Hepatocyte (in vitro differentiated cells): ENCODE measurements at regions not wholly inside any gene's neighbourhood (a gene's known extent, or its start where the extent isn't known, plus 50 kb on each side); places are given as distances from the start of the nearest gene placed in this dataset.
"Not testable (repeated sequence)": the region's sequence is repeated elsewhere in the genome, so short reads cannot be mapped to it uniquely, and the experiment has no call there.

Source experiments
- DNase-seq: peaks from one replicate; pipeline ENCODE4 v3.0.0-alpha.2; 2016; ENCODE audit warnings: low spot score
- H2AFZ ChIP-seq: fragments of 200-600 bp; sonication (generic); 2 replicates; pipeline ENCODE4 v1.6.0; 2016; ENCODE audit warnings: antibody characterized with exemption, mild to moderate bottlenecking
- H3K27ac ChIP-seq: fragments of 200-600 bp; sonication (generic); 2 replicates; pipeline ENCODE4 v1.5.1; 2016; ENCODE audit warnings: mild to moderate bottlenecking
- H3K27me3 ChIP-seq: fragments of 200-600 bp; sonication (generic); 2 replicates; pipeline ENCODE4 v1.6.1; 2016
- H3K36me3 ChIP-seq: fragments of 200-600 bp; sonication (generic); replicated peaks from 2 replicates; pipeline ENCODE4 v1.5.1; 2016; ENCODE audit warnings: low read depth; ENCODE audit not compliant: insufficient read depth
- H3K4me1 ChIP-seq: fragments of 200-600 bp; sonication (generic); 2 replicates; pipeline ENCODE4 v1.5.1; 2016; ENCODE audit warnings: mild to moderate bottlenecking, moderate library complexity; ENCODE audit not compliant: insufficient read depth
- H3K4me2 ChIP-seq: fragments of 200-600 bp; sonication (generic); 2 replicates; pipeline ENCODE4 v1.6.0; 2016
- H3K4me3 ChIP-seq: fragments of 200-600 bp; sonication (generic); 2 replicates; pipeline ENCODE4 v1.5.1; 2016; ENCODE audit warnings: mild to moderate bottlenecking
- H3K79me2 ChIP-seq: fragments of 200-600 bp; sonication (generic); 2 replicates; pipeline ENCODE4 v1.6.0; 2017; ENCODE audit warnings: mild to moderate bottlenecking
- H3K9me2 ChIP-seq: fragments of 200-600 bp; sonication (generic); replicated peaks from 2 replicates; pipeline ENCODE4 v1.6.0; 2017; ENCODE audit warnings: mild to moderate bottlenecking; ENCODE audit not compliant: insufficient read depth
- H3K9me3 ChIP-seq: fragments of 200-600 bp; sonication (generic); 2 replicates; pipeline ENCODE4 v1.5.1; 2016; ENCODE audit warnings: low read depth, mild to moderate bottlenecking
- H4K20me1 ChIP-seq: fragments of 200-600 bp; sonication (generic); 2 replicates; pipeline ENCODE4 v1.6.0; 2016; ENCODE audit warnings: mild to moderate bottlenecking; ENCODE audit not compliant: insufficient read depth, poor library complexity, severe bottlenecking
- CTCF ChIP-seq: fragments of 200-600 bp; sonication (generic); IDR thresholded peaks from 2 replicates; pipeline ENCODE4 v1.5.1; 2016; ENCODE audit warnings: antibody characterized with exemption, mild to moderate bottlenecking; ENCODE audit not compliant: poor library complexity
- EZH2 ChIP-seq: fragments of 200-600 bp; sonication (generic); IDR thresholded peaks from 2 replicates; pipeline ENCODE4 v1.6.1; 2016; ENCODE audit warnings: antibody characterized with exemption, mild to moderate bottlenecking, borderline replicate concordance
- EZH2phosphoT487 ChIP-seq: fragments of 200-600 bp; sonication (generic); IDR thresholded peaks from one replicate; pipeline ENCODE4 v1.6.1; 2018; ENCODE audit warnings: antibody characterized with exemption, mild to moderate bottlenecking, low read depth, moderate library complexity; ENCODE audit not compliant: unreplicated experiment, severe bottlenecking
- WGBS: methylation state at CpG from one replicate; pipeline ENCODE4 v1.1.6; 2016; ENCODE audit warnings: low lambda C conversion rate; ENCODE audit errors: missing lambda C conversion rate; 5-methylcytosine and 5-hydroxymethylcytosine counted together

DNA sequence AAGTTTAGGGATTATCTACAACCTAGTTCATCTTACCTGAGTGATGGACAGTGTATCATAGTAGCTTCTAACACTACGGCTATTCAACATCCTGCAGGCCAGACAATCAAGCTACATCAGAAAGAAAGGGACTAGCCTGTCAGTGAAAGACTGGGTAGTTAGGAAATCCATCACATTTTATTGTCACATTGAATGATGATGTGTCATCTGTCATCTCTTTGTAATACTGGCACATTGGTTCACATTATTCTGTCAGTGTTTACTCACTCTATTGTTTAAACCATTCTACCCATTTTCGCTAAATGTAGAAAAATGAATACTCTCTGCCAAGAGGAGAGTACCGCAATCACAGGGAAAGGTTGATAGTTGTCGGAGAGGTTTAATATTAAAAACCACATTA lies 1155.8 kb downstream of the TUSC7 start:
- no peaks in the 10 kb centered on the region for H3K79me2 ChIP-seq
- H3K4me2 ChIP-seq, result no peak overlapping the region
- H3K4me3 ChIP-seq, result no peak overlapping the region
- H4K20me1 ChIP-seq, result no peaks in the 10 kb centered on the region
- H3K4me1 ChIP-seq, result no peaks in the 10 kb centered on the region
- no peaks in the 10 kb centered on the region for H3K36me3 ChIP-seq
- TF ChIP-seq EZH2 (no peak), EZH2phosphoT487 (no peak), CTCF (no peak)
- 96% methylated on average over 4 of the region's 4 CpGs for WGBS
- no peak overlapping the region for H2AFZ ChIP-seq
- no peaks in the 10 kb centered on the region for H3K27me3 ChIP-seq
- no peak for DNase-seq
- H3K9me2 ChIP-seq, result no peaks in the 10 kb centered on the region
- no peak overlapping the region for H3K27ac ChIP-seq
- no peaks in the 10 kb centered on the region for H3K9me3 ChIP-seq

DNA sequence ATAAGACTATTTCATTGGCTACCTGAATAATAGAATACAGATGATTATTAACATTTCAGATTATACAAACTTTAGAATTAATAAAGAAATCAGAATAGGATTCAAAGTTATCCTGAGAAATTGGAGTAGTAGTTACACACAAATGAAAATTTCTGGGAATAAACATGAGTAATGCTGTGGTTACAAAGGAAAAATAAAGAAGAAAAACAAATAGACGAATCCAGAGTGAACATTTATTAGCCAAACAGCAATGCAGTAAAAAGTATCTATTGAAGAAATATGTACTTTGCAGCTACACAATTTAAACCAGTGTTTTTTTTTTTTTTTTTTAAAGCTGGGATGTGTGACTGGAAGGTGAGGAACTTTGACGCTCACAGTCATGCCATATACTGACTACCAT lies 1159.2 kb downstream of the TUSC7 start:
- H3K4me3 ChIP-seq, result no peak overlapping the region
- TF ChIP-seq EZH2, result no peak
- no peak for TF ChIP-seq CTCF
- TF ChIP-seq EZH2phosphoT487, result no peak

DNA sequence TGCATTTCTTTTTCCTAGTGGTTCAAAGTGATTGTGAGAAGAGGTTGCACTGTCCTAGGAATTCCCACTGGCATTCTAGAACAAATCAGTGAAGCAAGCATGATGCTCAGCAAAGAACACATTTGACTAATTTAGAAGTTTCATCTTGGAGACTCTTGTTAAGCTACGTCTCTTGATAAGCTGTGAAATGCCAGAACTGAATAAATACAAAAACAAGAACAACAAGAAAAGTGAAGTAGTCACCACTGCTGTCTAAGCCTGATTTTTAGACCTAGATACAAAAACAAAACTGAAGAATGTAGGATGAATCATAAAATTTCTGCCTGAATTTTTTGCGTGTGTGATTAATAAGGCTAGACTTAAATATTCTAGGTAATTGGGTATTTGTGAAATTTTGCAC lies 1162.4 kb downstream of the TUSC7 start:
- H3K79me2 ChIP-seq, result no peaks in the 10 kb centered on the region
- DNase-seq, result no peak
- H3K9me2 ChIP-seq, result no peaks in the 10 kb centered on the region
- no peaks in the 10 kb centered on the region for H3K36me3 ChIP-seq
- H3K4me1 ChIP-seq, result peaks cover 16% of the 10 kb centered on the region
- 93% methylated on average over 2 of the region's 2 CpGs for WGBS
- no peaks in the 10 kb centered on the region for H3K27me3 ChIP-seq
- no peak overlapping the region for H3K4me2 ChIP-seq
- no peak overlapping the region for H2AFZ ChIP-seq
- TF ChIP-seq EZH2phosphoT487 (no peak), EZH2 (no peak), CTCF (no peak)
- H4K20me1 ChIP-seq, result no peaks in the 10 kb centered on the region
- H3K4me3 ChIP-seq, result no peak overlapping the region
- H3K9me3 ChIP-seq, result no peaks in the 10 kb centered on the region
- no peak overlapping the region for H3K27ac ChIP-seq

More for the DNA sequence above, 1159.2 kb downstream of the TUSC7 start:
- no peak for DNase-seq
- H4K20me1 ChIP-seq, result no peaks in the 10 kb centered on the region
- peaks cover 1% of the 10 kb centered on the region for H3K4me1 ChIP-seq
- WGBS, result 74% methylated on average over 2 of the region's 2 CpGs
- no peaks in the 10 kb centered on the region for H3K36me3 ChIP-seq
- H3K79me2 ChIP-seq, result no peaks in the 10 kb centered on the region
- H3K27ac ChIP-seq, result no peak overlapping the region
- H3K27me3 ChIP-seq, result no peaks in the 10 kb centered on the region
- no peak overlapping the region for H2AFZ ChIP-seq
- no peaks in the 10 kb centered on the region for H3K9me3 ChIP-seq
- H3K9me2 ChIP-seq, result no peaks in the 10 kb centered on the region
- no peak overlapping the region for H3K4me2 ChIP-seq

- Histone ChIP-seq H3K27ac (peak overlapping the region; percentile 34), H3K4me1 (peaks cover 16% of the 10 kb centered on the region), H3K4me2 (peak overlapping the region; percentile 4)
- H4K20me1 ChIP-seq, H3K36me3 ChIP-seq, H2AFZ ChIP-seq, H3K27me3 ChIP-seq, H3K4me3 ChIP-seq, H3K79me2 ChIP-seq, H3K9me2 ChIP-seq, H3K9me3 ChIP-seq: not testable (repeated sequence)
- DNase-seq, result peak; percentile 25
- WGBS, result 80% methylated on average over 15 of the region's 15 CpGs
Observed at GRCh38 chr3:117872594-117873248, 1161.9 kb downstream of the IGSF11 start.
